ENCODE measurements at regions not wholly inside any gene's neighbourhood (a gene's known extent, or its start where the extent isn't known, plus 50 kb on each side); places are given as distances from the start of the nearest gene placed in this dataset.

DNA sequence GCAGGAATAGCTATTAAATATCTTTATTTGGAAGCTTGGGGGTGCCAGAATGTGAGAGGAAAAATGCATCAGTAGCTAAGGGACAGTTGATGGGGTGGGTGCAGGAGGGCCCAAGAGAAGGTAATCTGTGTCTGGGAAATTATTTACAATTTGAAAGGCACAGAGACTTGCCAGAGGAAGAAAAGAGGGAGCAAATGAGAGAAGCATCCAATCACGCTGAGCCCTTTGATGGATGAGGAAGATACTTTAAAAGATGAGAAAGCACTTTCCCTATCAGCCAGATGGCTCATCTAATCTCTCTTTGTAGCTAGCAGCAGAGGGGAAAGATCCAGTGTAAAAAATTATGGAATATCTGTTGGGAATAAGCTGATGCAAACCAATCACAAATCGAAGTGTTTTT is 57.0 kb upstream of the ABCA1 start:
- no peak for DNase-seq (ENCODE audit: low read depth, low spot score)
- TF ChIP-seq, protein P1, sequence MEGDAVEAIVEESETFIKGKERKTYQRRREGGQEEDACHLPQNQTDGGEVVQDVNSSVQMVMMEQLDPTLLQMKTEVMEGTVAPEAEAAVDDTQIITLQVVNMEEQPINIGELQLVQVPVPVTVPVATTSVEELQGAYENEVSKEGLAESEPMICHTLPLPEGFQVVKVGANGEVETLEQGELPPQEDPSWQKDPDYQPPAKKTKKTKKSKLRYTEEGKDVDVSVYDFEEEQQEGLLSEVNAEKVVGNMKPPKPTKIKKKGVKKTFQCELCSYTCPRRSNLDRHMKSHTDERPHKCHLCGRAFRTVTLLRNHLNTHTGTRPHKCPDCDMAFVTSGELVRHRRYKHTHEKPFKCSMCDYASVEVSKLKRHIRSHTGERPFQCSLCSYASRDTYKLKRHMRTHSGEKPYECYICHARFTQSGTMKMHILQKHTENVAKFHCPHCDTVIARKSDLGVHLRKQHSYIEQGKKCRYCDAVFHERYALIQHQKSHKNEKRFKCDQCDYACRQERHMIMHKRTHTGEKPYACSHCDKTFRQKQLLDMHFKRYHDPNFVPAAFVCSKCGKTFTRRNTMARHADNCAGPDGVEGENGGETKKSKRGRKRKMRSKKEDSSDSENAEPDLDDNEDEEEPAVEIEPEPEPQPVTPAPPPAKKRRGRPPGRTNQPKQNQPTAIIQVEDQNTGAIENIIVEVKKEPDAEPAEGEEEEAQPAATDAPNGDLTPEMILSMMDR (IDR thresholded peaks at IDR 0.05; ENCODE audit: low read depth, low read length) = no peak
- in situ Hi-C loops (cut with HindIII; ENCODE audit: low sequenced_read_pairs) = no loop called here
- no peak overlapping the region for H3K4me3 ChIP-seq (ENCODE audit: low read depth, low read length)

- in situ Hi-C loops (cut with HindIII; ENCODE audit: low sequenced_read_pairs) = no loop called here
- TF ChIP-seq, protein P1 (IDR thresholded peaks at IDR 0.05; ENCODE audit: low read depth, low read length) = no peak
- DNase-seq (ENCODE audit: low read depth, low spot score) = no peak
- no peak overlapping the region for H3K4me3 ChIP-seq (ENCODE audit: low read depth, low read length)
Measured at GRCh38 chr9:104986096-104986495, 58.1 kb upstream of the ABCA1 start.

DNA sequence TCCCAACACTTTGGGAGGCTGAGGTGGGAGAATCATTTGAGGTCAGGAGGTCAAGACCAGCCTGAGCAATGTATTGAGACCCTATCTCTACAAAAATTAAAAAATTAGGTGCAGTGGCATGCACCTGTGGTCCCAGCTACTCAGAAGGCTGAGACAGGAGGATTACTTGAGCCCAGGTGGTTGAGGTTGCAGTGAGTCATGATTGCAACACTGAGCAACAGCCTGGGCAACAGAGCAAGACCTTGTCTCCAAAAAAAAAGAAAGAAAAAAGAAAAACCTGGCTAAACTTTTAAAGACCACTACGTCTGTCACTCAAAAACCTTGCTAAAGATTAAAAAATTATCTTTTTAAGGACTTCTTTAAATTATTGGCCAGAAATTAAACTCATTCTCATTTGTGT is 59.8 kb upstream of the ABCA1 start:
- in situ Hi-C loops (cut with HindIII; ENCODE audit: low sequenced_read_pairs) = no loop called here
- H3K4me3 ChIP-seq (ENCODE audit: low read depth, low read length) = no peak overlapping the region
- no peak for DNase-seq (ENCODE audit: low read depth, low spot score)
- TF ChIP-seq, protein P1 (IDR thresholded peaks at IDR 0.05; ENCODE audit: low read depth, low read length) = no peak

GRCh38 chr9:104988539-104988938 is 60.6 kb upstream of the ABCA1 start:
- TF ChIP-seq, protein P1 (IDR thresholded peaks at IDR 0.05; ENCODE audit: low read depth, low read length) = no peak
- in situ Hi-C loops (cut with HindIII; ENCODE audit: low sequenced_read_pairs) = no loop called here
- DNase-seq (ENCODE audit: low read depth, low spot score) = no peak
- no peak overlapping the region for H3K4me3 ChIP-seq (ENCODE audit: low read depth, low read length)

GRCh38 chr9:104991144-104991953 is 63.4 kb upstream of the ABCA1 start:
- H3K4me3 ChIP-seq (ENCODE audit: low read depth, low read length) = peak overlapping the region; percentile 57
- DNase-seq (ENCODE audit: low read depth, low spot score) = peak; percentile 86
- TF ChIP-seq, protein P1 (IDR thresholded peaks at IDR 0.05; ENCODE audit: low read depth, low read length) = no peak
- in situ Hi-C loops (cut with HindIII; ENCODE audit: low sequenced_read_pairs) = no loop called here

- TF ChIP-seq, protein P1 (IDR thresholded peaks at IDR 0.05; ENCODE audit: low read depth, low read length) = no peak
- in situ Hi-C loops (cut with HindIII; ENCODE audit: low sequenced_read_pairs) = no loop called here
- peak; percentile 79 for DNase-seq (ENCODE audit: low read depth, low spot score)
- no peak overlapping the region for H3K4me3 ChIP-seq (ENCODE audit: low read depth, low read length)
Measured at GRCh38 chr9:104992659-104993058, 64.7 kb upstream of the ABCA1 start.

All from astrocyte of the spinal cord (primary cell).